IMR-90 (cell line): ENCODE measurements at regions not wholly inside any gene's neighbourhood (a gene's known extent, or its start where the extent isn't known, plus 50 kb on each side); places are given as distances from the start of the nearest gene placed in this dataset.

Experiments
- CTCF ChIP-seq: conservative IDR thresholded peaks from 2 replicates; pipeline ENCODE4 v1.5.1; 2012; ENCODE audit warnings: mild to moderate bottlenecking, low read depth, low read length, improper control_type of control experiment
- ELK1 ChIP-seq: fragments of 150-350 bp; IDR thresholded peaks from 2 replicates; pipeline ENCODE4 v1.6.1; 2016; ENCODE audit warnings: low read depth, mild to moderate bottlenecking, low read length, moderate library complexity, borderline replicate concordance
- MXI1 ChIP-seq: IDR thresholded peaks from 2 replicates; pipeline ENCODE4 v1.6.1; 2012; ENCODE audit warnings: low read depth, mild to moderate bottlenecking, low read length, moderate library complexity, borderline replicate concordance
- POLR2A ChIP-seq: IDR thresholded peaks from 2 replicates; pipeline ENCODE4 v1.6.1; 2012; ENCODE audit warnings: mild to moderate bottlenecking, low read depth, low read length
- SMC3 ChIP-seq: fragments of 150-350 bp; IDR thresholded peaks from 2 replicates; pipeline ENCODE4 v1.6.1; 2016; ENCODE audit warnings: low read depth, mild to moderate bottlenecking, antibody characterized with exemption, low read length, moderate library complexity

- TF ChIP-seq CTCF: 0 out of 2 replicates have a peak, but pooled peaks have one; percentile 21
- TF ChIP-seq ELK1: no peak
- TF ChIP-seq POLR2A: no peak
- no peak for TF ChIP-seq SMC3
- TF ChIP-seq MXI1: no peak
Measured at GRCh38 chr1:47703981-47704596, 266.2 kb downstream of the FOXD2 start.
